HG03575 (cell line): ENCODE measurements at regions not wholly inside any gene's neighbourhood (a gene's known extent, or its start where the extent isn't known, plus 50 kb on each side); places are given as distances from the start of the nearest gene placed in this dataset.

Experiments
- ATAC-seq: cut with Tn5 transposase; IDR thresholded peaks from one replicate; pipeline ENCODE4 v1.9.1; 2021; ENCODE audit not compliant: unreplicated experiment, insufficient number of reproducible peaks, low FRiP score; ENCODE audit errors: extremely low read depth

DNA sequence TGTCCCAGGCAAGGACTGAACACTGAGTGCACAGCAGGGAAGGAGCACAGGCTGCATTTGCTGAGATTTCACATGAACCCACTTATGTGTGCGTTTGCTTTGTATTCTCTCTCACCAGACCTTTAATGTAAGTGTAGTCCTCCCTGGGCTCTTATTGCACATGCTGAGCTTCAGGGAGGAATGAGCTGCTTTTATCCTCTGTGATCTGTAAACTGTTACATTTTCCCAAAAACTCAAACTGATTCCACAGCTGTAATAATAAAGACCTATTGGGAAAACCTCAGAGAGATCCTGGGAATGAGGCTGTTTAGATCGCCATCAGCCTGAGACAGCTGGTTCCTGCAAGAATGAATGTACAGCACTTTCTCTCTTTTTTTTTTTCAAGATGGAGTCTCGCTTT is 53.6 kb upstream of the ADORA2B start:
- no peak for ATAC-seq

DNA sequence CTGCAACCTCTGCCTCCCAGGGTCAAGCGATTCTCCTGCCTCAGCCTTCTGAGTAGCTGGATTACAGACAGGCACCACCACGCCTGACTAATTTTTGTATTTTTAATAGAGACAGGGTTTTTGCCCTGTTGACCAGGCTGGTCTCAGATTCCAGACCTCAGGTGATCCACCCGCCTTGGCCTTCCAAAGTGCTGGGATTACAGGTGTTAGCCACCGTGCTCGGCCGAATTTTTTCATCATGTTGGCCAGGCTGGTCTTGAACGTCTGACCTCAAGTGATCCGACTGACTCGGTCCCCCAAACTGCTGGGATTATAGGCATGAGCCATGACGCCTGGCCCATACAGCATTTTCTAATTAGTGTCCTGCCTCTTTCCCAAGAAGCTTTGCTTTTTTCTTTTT is 52.7 kb upstream of the ADORA2B start:
- ATAC-seq: no peak

DNA sequence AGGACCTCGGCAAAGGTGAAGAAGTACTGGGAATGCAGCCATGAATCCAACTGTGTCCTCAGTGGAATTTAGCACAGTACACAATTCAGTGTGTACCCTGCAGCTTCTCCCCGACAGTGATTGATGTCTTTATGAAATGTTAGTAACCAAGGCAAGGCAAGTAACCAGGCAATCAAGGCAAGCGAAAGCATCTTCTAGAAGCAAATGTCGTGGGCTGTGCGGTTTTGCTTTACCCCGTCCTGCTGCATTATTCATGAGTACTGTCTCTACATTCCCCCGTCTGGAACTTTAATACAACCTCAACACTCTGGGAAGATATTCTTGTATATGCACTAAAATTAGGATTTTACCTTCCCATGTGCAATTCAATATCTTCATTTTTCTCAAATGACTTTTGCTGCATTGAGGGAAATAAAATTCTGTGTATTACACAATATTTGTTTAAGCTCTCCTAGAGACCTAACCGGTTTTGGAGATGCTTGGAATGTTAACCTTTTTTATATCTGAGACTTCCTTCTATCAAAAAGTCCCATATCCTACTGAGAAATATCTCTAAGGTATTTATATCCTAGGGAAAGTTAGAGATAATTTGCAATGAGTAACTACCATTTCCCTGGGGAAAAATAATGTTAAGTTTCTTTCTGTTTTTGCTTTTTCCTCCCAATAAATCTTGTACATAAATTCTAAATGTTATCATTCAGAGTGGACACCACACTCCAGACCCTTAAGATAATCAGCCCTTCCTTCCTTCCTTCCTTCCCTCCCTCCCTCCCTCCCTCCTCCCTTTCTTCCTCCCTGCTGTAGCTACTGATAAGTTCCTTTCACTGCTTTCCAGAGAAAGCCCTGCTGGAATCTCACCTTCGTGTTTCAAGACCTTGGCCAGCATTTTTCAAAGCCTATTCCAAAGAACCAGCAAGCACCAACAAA is 51.9 kb upstream of the ADORA2B start:
- ATAC-seq: no peak

DNA sequence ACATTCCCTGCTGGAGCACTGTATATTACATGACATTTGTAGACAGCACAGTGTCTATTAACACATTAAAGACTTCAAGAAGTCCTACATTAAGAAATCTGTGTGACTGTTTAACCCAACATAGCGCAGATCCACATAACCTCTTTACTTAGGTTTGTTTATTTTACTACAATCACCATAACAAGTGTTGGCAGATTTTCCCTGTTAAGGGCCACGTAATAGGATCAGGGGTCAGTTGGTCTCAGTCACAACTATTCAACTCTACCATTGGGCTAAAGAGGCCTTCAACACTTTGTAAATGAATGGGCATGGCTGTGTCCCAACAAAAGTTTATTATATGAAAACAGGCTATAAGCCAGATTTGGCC is 51.3 kb upstream of the ADORA2B start:
- no peak for ATAC-seq

DNA sequence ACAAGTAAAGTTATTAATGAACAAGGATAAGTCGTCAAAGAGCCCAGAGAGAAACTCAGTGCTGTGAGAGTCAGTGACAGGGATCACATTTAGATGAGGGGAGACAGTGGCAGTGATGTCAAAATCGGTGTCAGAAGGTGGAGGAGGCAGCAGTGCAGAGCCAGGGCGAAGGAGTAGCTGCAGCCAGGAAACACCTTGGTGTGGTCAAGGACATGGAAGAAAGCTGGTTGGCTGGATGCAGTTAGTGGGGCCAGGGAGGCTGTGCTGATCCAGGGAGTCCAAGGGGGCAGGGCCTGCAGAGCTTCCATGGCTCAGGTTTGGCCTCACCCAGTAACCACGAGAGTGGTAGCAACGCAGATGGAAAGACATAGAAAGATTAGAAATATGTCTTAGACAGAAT is 50.7 kb upstream of the ADORA2B start:
- ATAC-seq: no peak

DNA sequence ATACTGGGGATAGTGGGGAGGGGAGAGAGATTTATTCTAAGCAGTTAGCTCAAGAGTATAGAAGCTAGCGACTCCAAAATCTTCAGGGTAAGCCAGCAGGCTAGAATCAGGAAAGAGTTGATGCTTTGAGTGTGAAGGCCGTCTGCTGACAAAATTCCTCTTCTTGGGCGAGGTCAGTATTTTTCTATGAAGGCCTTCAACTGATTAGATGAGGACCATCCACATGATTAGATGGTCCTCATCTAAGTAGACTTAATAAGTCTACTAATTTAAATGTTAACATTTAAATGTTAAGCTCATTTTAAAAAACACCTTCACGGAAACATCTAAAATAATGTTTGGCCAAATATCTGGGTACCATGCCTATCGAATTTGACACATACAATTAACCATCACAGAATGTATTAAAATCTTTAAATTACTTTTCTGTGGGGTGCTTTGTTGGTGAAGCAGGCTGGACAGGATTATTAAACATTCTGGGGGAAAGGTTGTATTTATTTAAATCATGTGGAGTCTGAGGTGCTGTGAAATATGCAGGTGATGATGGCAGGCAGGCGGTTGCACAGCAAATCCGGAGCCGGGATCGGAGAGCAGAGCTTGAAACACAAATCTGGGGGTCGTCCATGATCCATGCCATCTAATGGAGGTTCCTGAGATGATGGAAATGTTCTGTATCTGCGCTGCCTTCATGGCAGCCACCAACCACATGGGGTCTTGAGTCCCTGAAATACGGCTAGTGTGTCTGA is 49.8 kb upstream of the ADORA2B start:
- no peak for ATAC-seq
